ENCODE measurements at regions not wholly inside any gene's neighbourhood (a gene's known extent, or its start where the extent isn't known, plus 50 kb on each side); places are given as distances from the start of the nearest gene placed in this dataset.

- TF ChIP-seq SUZ12 (IDR thresholded peaks at IDR 0.05; ENCODE audit: extremely low read depth, insufficient read depth, insufficient read length) (no peak), YY1 (IDR thresholded peaks at IDR 0.05; ENCODE audit: insufficient read depth, insufficient read length) (no peak), ZNF274 (IDR thresholded peaks at IDR 0.05; ENCODE audit: low read depth, low read length) (no peak)
Measured at GRCh38 chr6:133585978-133586377, 302.9 kb upstream of the TCF21 start.
